GM12891 (cell line): ENCODE measurements at regions not wholly inside any gene's neighbourhood (a gene's known extent, or its start where the extent isn't known, plus 50 kb on each side); places are given as distances from the start of the nearest gene placed in this dataset.

Experiments
- DNase-seq: peaks from one replicate; pipeline ENCODE4 v3.0.0; 2011; ENCODE audit warnings: low spot score; ENCODE audit not compliant: insufficient read length
- FAIRE-seq: peaks from 2 replicates; lab custom pipeline; 2011; peaks lifted over from hg19 to GRCh38; lab: Jason Lieb, UNC
- PAX5 ChIP-seq: IDR thresholded peaks from 2 replicates; pipeline ENCODE4 v1.6.1; 2011; ENCODE audit warnings: low read length, moderate library complexity, mild to moderate bottlenecking; ENCODE audit not compliant: insufficient read depth, severe bottlenecking
- POLR2A ChIP-seq: IDR thresholded peaks from 2 replicates; pipeline ENCODE4 v1.6.1; 2011; ENCODE audit warnings: low read depth, low read length, control low read depth
- POLR2AphosphoS5 ChIP-seq: IDR thresholded peaks from 2 replicates; pipeline ENCODE4 v1.6.1; 2011; ENCODE audit warnings: low read depth, low read length, control low read depth
- POU2F2 ChIP-seq: IDR thresholded peaks from 2 replicates; pipeline ENCODE4 v1.6.1; 2011; ENCODE audit warnings: low read depth, mild to moderate bottlenecking, control low read depth, low read length, moderate library complexity
- SPI1 ChIP-seq: IDR thresholded peaks from 2 replicates; pipeline ENCODE4 v1.6.1; 2011; ENCODE audit warnings: low read depth, low read length, control low read depth
- TAF1 ChIP-seq: IDR thresholded peaks from 2 replicates; pipeline ENCODE4 v1.6.1; 2011; ENCODE audit warnings: low read depth, low read length, control low read depth

DNA sequence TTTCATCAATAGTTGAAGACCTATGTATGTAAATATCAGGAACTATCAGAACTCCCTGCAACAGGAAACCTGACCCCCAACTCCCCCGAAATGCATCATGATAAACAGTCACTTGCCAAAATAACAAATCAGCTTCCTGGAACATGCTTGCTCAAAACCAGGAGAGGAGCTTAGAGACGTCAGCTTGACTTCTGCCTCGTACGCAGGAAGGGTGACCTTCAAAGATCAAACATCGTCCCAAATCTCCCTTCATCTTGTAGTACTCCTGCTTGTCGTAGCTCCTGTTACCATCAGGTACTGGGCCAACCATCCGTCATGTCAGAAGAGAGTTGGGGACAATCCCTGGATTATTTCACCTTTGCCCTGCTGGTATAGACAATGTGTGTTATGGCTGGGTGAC, 396.1 kb downstream of the GADD45G start:
- no peak for DNase-seq
- peak; percentile 9 for FAIRE-seq
- TF ChIP-seq POLR2AphosphoS5 (no peak), TAF1 (no peak), SPI1 (no peak), POU2F2 (no peak), PAX5 (no peak), POLR2A (no peak)

DNA sequence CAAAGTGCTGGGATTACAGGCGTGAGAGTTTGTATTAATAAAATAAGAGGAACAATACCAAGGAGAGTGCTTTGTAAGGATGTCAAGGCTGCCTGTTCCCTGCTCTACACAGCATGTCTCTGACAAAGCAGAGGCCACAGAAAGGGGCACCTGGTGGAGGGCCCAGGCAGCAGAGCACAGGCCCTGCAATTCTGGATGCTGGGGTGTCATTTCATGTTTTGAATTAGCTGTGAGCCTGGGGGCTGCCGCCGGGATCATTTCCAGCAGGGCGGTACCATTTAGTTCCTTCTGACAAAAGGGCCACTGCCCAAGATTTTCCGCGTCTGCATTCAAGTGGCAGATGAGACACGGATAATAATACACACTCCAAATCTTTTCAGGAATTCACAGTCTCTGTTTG, 396.9 kb downstream of the GADD45G start:
- DNase-seq (no peak), FAIRE-seq (no peak)
- TF ChIP-seq TAF1 (no peak), SPI1 (no peak), POLR2A (no peak), PAX5 (no peak), POLR2AphosphoS5 (no peak), POU2F2 (no peak)

DNA sequence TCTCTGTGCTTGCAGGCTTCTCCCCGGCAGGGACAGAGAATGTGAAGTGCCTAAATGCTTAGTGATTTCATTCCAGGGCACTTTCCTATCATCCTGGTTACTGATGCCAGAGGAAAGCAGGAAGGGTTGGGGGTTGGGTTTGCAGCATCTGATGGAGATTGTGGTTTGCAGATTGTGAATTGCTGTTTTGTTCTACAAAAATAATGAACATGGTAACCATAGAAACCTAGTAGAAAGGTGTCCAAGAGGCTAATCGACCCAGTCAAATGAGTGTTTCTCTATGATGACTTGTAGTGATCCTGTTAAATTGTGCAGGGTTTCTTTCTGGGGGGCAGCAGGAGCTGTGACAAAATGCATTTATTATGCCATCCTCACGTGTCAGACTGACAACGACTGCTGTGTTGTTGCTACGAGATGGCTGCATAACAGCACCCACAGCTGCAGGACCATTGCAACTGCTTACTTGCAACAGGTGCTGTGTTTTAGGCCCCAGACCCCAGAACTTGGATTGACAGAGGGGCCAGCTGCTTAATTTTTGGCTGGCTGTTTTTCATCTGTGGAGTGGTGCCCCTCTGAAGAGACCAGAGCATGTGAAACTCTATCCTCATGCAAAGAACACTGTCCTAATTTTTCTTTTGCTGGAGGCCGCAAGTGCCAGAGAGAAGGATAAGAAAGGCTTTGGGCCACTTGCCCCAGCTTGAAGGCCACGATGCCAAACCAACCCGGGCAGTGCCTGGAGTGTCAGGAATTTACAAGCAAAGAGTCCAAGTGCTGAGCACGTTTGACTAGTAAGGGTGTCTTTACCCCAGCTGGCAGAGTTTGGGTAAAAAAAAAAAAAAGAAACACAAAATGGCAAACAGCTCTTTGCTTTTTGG, 397.8 kb downstream of the GADD45G start:
- no peak for DNase-seq
- TF ChIP-seq PAX5 (no peak), TAF1 (no peak), SPI1 (no peak), POU2F2 (no peak), POLR2A (no peak), POLR2AphosphoS5 (no peak)

DNA sequence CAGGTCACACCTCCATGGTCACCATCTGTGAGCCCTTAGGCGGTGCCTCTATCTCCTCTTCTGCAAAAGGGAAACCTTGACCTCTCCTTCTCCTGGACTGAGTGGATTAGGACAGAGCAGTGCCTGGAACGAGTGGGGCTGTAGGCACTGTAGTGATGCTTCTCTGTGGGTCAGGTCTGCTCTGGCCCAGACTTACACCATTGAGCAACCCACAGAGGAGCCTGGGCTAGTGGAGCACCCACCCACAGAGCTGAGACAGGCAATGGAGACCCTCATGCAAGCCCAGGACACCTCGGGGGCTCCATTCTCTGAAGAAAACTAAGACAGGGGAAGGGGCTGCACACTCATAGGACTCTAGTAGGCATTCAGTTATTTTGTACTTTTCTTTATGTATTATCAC, 400.6 kb downstream of the GADD45G start:
- FAIRE-seq: no peak
- no peak for DNase-seq
- no peak for TF ChIP-seq SPI1
- TF ChIP-seq POU2F2: no peak
- TF ChIP-seq PAX5: no peak
- no peak for TF ChIP-seq POLR2AphosphoS5
- no peak for TF ChIP-seq POLR2A
- no peak for TF ChIP-seq TAF1

More for the DNA sequence above, 397.8 kb downstream of the GADD45G start:
- peak; percentile 48 for FAIRE-seq

DNA sequence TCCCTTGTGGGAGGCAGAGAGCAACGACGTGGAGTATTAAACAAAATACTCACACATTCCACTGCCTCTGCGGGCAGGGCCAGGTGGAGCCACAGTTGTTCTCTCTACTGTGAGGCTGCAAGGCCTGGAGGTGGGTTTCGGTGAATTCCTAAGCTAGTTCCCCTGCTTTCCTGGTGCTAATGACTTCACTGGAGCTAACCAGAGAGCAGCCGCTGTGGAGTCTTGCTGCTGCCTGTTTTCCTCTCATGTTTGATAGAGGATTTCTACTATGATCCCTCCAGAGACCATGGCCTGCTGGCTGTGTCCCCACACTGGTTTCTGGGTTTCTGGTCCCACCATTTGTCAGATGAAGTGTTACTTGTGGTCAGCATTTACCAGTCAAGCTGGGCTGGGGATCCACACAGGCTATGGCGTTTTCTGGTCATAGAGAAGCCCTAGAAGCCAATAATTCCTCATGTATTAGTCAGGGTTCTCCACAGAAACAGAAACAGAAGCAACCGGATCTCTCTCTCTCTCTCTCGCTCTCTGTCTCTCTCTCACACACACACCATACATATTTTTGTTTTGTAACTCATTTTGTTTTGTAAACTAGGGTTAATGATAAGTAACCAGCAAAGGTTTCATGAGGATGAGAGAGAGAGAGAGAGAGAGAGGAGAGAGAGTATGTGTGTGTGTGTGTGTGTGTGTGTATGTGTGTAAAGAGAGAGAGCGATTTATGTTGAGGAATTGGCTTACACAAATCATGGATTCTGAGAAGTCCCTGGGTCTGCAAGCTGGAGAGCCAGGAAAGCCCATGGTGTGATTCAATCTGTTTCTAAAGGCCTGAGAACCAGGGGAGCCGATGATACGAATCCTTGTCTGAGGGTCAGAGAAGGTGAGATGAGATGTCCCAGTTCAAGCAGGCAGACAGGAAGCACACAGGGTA, 403.0 kb downstream of the GADD45G start:
- no peak for FAIRE-seq
- TF ChIP-seq POLR2A (no peak), SPI1 (no peak), POLR2AphosphoS5 (no peak), TAF1 (no peak), PAX5 (no peak), POU2F2 (no peak)
- DNase-seq: no peak

DNA sequence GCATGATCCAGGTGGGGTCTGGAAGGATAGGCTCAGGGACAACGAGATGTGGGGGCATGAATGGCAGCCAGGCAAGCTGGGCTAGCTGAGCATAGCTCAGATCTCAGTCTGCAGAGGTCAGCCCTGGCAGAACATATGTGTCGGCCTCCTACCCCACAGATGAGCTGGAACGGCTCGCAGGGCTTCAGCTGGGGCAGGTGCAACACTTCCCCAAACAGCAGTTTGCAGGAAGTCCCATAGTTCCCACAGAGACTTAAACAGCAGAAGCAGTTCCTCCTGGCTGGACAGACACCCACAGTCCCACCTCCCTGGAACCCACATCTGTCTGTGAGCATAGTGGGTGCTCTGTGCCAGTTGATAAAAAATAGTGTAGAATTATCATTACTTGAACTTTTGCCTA, 404.6 kb downstream of the GADD45G start:
- DNase-seq: peak; percentile 19
- no peak for TF ChIP-seq POU2F2
- TF ChIP-seq SPI1: peak; percentile 63; the same call in 1 of the 2 replicates
- peak; percentile 66 for FAIRE-seq

DNA sequence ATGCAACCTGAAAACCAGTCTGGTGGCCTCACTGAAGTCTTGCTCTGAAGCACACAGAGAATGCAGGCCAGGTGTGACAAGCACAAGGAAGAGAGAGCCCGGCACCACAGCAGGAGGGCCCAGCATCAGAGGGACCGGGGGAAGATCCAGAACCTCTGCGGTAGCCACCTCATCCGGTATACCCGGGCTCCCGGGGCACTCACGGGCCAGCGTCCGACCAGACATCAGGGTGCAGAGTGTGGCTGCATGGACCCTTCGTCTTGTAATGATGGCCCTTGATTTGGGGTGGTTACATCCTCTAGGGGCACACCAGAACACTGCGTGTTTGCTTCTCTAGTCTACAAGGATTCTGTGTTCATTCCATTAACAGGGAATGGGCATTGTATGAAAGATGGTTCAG, 406.0 kb downstream of the GADD45G start:
- no peak for FAIRE-seq
- TF ChIP-seq SPI1 (no peak), PAX5 (no peak), POLR2A (no peak), POLR2AphosphoS5 (no peak), TAF1 (no peak), POU2F2 (no peak)
- no peak for DNase-seq

DNA sequence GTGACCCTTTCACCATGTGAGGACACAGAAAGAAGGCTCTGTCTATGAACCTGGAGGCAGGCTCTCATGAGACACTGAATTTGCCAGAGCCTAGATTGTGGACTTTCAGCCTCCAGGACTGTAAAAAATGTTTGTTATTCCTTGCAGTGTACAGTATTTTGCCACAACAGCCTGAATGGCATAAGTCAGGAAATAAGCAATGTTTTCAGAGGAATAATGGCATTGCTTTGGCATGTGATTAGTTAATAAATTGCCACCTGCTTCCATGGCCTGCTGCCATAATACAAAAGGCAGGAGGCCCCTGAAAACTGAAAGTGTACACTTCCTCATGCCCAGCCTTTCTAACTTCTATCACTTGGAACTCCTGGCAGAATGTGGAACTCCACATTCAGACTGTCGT, 408.1 kb downstream of the GADD45G start:
- DNase-seq (no peak), FAIRE-seq (no peak)
- TF ChIP-seq PAX5 (no peak), POU2F2 (no peak), POLR2AphosphoS5 (no peak), TAF1 (no peak), SPI1 (no peak), POLR2A (no peak)

DNA sequence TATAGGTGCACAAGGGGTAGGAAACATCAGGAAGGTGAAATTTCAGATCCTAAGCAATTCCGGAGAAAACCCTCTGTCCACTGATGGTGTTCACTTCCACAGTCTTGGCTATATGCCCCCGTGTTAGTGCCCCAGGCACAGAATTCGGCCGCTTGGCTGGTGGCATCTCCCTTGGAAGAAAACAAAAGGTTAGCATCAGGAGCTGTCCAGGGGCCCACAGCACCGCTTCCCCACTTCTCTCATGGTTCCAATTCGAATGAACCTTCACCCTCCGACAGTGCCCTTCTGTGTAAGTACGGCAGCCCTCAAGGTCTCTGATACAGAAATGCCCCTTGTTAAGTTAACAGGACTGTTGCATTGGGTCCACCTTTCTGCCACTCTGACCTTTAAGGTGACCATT, 409.0 kb downstream of the GADD45G start:
- DNase-seq (no peak), FAIRE-seq (no peak)
- TF ChIP-seq POLR2A: no peak
- TF ChIP-seq TAF1: no peak
- TF ChIP-seq POU2F2: no peak
- TF ChIP-seq PAX5: no peak
- no peak for TF ChIP-seq SPI1
- TF ChIP-seq POLR2AphosphoS5: no peak
